AG04450 (cell line): ENCODE measurements at regions not wholly inside any gene's neighbourhood (a gene's known extent, or its start where the extent isn't known, plus 50 kb on each side); places are given as distances from the start of the nearest gene placed in this dataset.

Experiments used
- CTCF ChIA-PET: fragments of 300-600, 350-600 bp; formaldehyde crosslinking; extraction: SDS; loops from one replicate; lab custom pipeline; 2022; ENCODE audit warnings: antibody characterized with exemption, inconsistent platforms; lab: Charles Lee
- POLR2A ChIA-PET: fragments of 350-600 bp; formaldehyde crosslinking; extraction: SDS; loops from one replicate; lab custom pipeline; 2021; ENCODE audit warnings: antibody characterized with exemption, inconsistent platforms; lab: Yijun Ruan, JAX
- DNase-seq: peaks from one replicate; pipeline ENCODE4 v3.0.0-alpha.2; 2011; ENCODE audit warnings: low read depth, low spot score
- H3K27ac ChIP-seq: one replicate; pipeline ENCODE4 v1.5.1; 2012; ENCODE audit warnings: low read depth, low read length, control low read depth
- H3K27me3 ChIP-seq: one replicate; pipeline ENCODE4 v1.6.0; 2012; ENCODE audit warnings: low read length; ENCODE audit not compliant: control insufficient read depth, insufficient read depth
- H3K4me3 ChIP-seq: 2 replicates; pipeline ENCODE4 v1.5.1; 2011; ENCODE audit warnings: mild to moderate bottlenecking, low read depth, low read length, control low read depth
- H3K9me3 ChIP-seq: 2 replicates; pipeline ENCODE4 v1.5.1; 2012; ENCODE audit warnings: low read length; ENCODE audit not compliant: control insufficient read depth, insufficient read depth
- CTCF ChIP-seq: IDR thresholded peaks from 2 replicates; pipeline ENCODE4 v1.5.1; 2011; ENCODE audit warnings: low read depth, low read length, control low read depth, inconsistent platforms

DNA sequence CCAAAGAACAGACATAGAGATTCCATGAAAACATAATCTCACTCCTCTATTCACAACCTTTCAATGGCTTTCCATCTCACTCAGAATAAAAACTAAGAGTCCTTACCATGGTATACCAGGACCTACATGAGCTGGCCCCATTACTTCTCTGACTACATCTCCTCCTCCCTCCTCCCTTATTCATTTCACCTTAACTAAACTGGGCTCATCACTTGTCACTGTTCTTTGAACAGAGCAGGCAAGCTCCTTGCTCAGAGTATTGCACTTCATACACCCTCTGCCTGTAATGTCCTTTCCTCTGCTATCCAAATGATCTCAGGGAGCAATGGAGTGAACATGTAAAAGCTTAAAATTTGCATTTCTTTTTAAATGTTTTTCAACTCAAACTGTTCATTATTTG lies 142.0 kb downstream of the MRPL39 start:
- DNase-seq, result no peak
- no peak for TF ChIP-seq CTCF

GRCh38 chr21:25464275-25464674 lies 143.0 kb downstream of the MRPL39 start:
- no peaks in the 10 kb centered on the region for H3K27me3 ChIP-seq
- ChIA-PET CTCF (no interaction called here), POLR2A (no interaction called here)
- H3K4me3 ChIP-seq, result no peak overlapping the region
- no peak for TF ChIP-seq CTCF
- H3K9me3 ChIP-seq, result no peaks in the 10 kb centered on the region
- no peak for DNase-seq
- no peak overlapping the region for H3K27ac ChIP-seq

More for the DNA sequence above, 142.0 kb downstream of the MRPL39 start:
- no peaks in the 10 kb centered on the region for H3K27me3 ChIP-seq
- ChIA-PET POLR2A (no interaction called here), CTCF (no interaction called here)
- H3K9me3 ChIP-seq, result no peaks in the 10 kb centered on the region
- no peak overlapping the region for H3K4me3 ChIP-seq
- no peak overlapping the region for H3K27ac ChIP-seq

DNA sequence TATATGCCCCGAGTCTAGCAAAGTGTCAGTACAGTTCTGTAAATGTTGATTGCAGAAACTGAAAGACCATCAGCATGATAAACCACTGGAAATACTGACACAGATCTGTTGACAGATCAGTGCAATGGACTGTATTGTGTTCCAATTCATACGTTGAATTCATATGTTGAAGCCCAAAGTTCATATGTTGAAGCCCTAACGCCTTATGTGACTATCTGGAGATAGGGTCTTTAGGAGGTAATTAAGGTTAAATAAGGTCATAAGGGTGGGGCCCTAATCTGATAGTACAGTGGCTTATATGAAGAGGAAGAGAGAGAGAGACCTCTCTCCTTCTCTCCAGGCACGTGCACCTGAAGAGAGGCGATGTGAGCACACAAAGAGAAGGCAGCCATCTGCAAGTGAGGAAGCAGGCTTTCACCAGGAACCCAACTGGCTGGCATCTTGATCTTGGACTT lies 144.7 kb downstream of the MRPL39 start:
- no peaks in the 10 kb centered on the region for H3K9me3 ChIP-seq
- ChIA-PET CTCF (no interaction called here), POLR2A (no interaction called here)
- H3K27me3 ChIP-seq, result no peaks in the 10 kb centered on the region
- H3K4me3 ChIP-seq, result no peak overlapping the region
- no peak for DNase-seq
- no peak overlapping the region for H3K27ac ChIP-seq
- no peak for TF ChIP-seq CTCF

DNA sequence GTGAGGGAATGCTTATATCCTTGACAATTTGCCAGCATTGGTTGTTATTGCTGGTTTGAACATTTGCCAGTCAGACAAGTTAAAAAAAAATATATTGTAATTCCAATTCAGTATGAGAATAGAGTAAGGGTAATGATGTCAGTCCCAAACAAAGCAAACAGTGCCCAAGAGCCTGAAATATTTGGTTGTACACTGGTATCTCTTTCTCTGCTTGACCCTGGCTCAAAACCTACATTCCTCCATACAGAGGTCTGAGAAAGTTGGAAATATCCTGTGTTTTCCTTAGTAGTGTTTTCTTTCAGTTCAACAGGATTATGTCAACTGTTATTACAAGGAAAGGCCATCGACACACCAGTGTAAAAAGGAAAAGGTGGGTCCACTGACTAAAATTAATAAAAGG lies 145.6 kb downstream of the MRPL39 start:
- no peak for TF ChIP-seq CTCF
- Histone ChIP-seq H3K9me3 (no peaks in the 10 kb centered on the region), H3K27me3 (no peaks in the 10 kb centered on the region), H3K27ac (no peak overlapping the region), H3K4me3 (no peak overlapping the region)
- ChIA-PET CTCF (no interaction called here), POLR2A (no interaction called here)
- DNase-seq, result no peak

GRCh38 chr21:25459993-25460392 lies 147.3 kb downstream of the MRPL39 start:
- Histone ChIP-seq H3K27me3 (no peaks in the 10 kb centered on the region), H3K27ac (no peak overlapping the region), H3K9me3 (no peaks in the 10 kb centered on the region), H3K4me3 (no peak overlapping the region)
- DNase-seq, result no peak
- ChIA-PET CTCF (no interaction called here), POLR2A (no interaction called here)
- no peak for TF ChIP-seq CTCF
